Lung (tissue), 11 donors: ENCODE measurements at regions not wholly inside any gene's neighbourhood (a gene's known extent, or its start where the extent isn't known, plus 50 kb on each side); places are given as distances from the start of the nearest gene placed in this dataset.

Source experiments
- ATAC-seq: fragments of 200-7000 bp; cut with Tn5 transposase; one replicate; pipeline ENCODE4 v1.9.1; 2020; ENCODE audit warnings: moderate number of reproducible peaks; ENCODE audit not compliant: insufficient read depth, low FRiP score
- DNase-seq, 3 donors: peaks; one replicate each; pipeline ENCODE4 v3.0.0-alpha.2; 2013 to 2017
- H3K27ac ChIP-seq, 2 donors: one replicate each; pipeline ENCODE4 v1.5.1; 2013; ENCODE audit warnings: mild to moderate bottlenecking in 2 of 2, moderate library complexity in 2 of 2, control low read depth in 1 of 2, inconsistent platforms in 1 of 2, low read depth in 1 of 2, low read length in 1 of 2
- H3K27me3 ChIP-seq, 3 donors: one replicate each; pipeline ENCODE4 v1.5.1; 2013; ENCODE audit warnings: low read length in 2 of 3; ENCODE audit not compliant: control insufficient read depth in 3 of 3, insufficient read depth in 3 of 3
- H3K36me3 ChIP-seq, 4 donors: one replicate each; pipeline ENCODE4 v1.5.1; 2013; ENCODE audit warnings: low read length in 4 of 4, mild to moderate bottlenecking in 1 of 4, moderate library complexity in 1 of 4; ENCODE audit not compliant: control insufficient read depth in 4 of 4, insufficient read depth in 4 of 4
- H3K4me1 ChIP-seq, 5 donors: one replicate each; pipeline ENCODE4 v1.5.1; 2013; ENCODE audit warnings: low read length in 5 of 5, mild to moderate bottlenecking in 2 of 5, moderate library complexity in 1 of 5; ENCODE audit not compliant: control insufficient read depth in 5 of 5, insufficient read depth in 5 of 5
- H3K4me3 ChIP-seq: one replicate; pipeline ENCODE4 v1.5.1; 2013; ENCODE audit warnings: mild to moderate bottlenecking, control low read depth, moderate library complexity
- H3K9ac ChIP-seq, 2 donors: one replicate each; pipeline ENCODE4 v1.5.1; 2013; ENCODE audit warnings: low read length in 2 of 2, control low read depth in 1 of 2; ENCODE audit not compliant: insufficient read depth in 1 of 2
- H3K9me3 ChIP-seq, 4 donors: one replicate each; pipeline ENCODE4 v1.5.1; 2013; ENCODE audit warnings: low read length in 3 of 4, mild to moderate bottlenecking in 1 of 4, moderate library complexity in 1 of 4; ENCODE audit not compliant: control insufficient read depth in 4 of 4, insufficient read depth in 3 of 4
- CTCF ChIP-seq: IDR thresholded peaks from 2 replicates; pipeline ENCODE4 v1.5.1; 2012; ENCODE audit warnings: mild to moderate bottlenecking; ENCODE audit errors: control extremely low read depth, extremely low read depth
- WGBS, 2 donors: extraction: QIAGEN DNeasy Blood & Tissue Kit; methylation state at CpG; one replicate each; pipeline ENCODE4 v1.1.7; 2013; 5-methylcytosine and 5-hydroxymethylcytosine counted together
- donor health status: control.
- donor health status: control.
- donor health status: Bipolar disorder and iron deficiency.
- donor health status: healthy.
- donor health status: DM: yes; HTN: yes; CAD: no.

- Histone ChIP-seq H3K4me3 (no peak overlapping the region), H3K9me3 (no peaks in the 10 kb centered on the region), H3K4me1 (peaks cover 0 to 6% (median 0%) of the 10 kb centered on the region in 5 donors), H3K27ac (no peak overlapping the region), H3K36me3 (no peaks in the 10 kb centered on the region), H3K9ac (no peak overlapping the region), H3K27me3 (no peaks in the 10 kb centered on the region)
- 86 to 89% methylated on average over 2 of the region's 2 CpGs for WGBS, 2 donors
- DNase-seq, result no peak
- no peak for TF ChIP-seq CTCF
- ATAC-seq, result no peak
Measured at GRCh38 chr2:204492417-204492816, 52.9 kb upstream of the PARD3B start.

- no peak for TF ChIP-seq CTCF
- Histone ChIP-seq H3K4me3 (no peak overlapping the region), H3K9me3 (no peaks in the 10 kb centered on the region), H3K4me1 (peaks cover 0 to 20% (median 0%) of the 10 kb centered on the region in 5 donors), H3K9ac (no peak overlapping the region), H3K27me3 (no peaks in the 10 kb centered on the region), H3K27ac (no peak overlapping the region), H3K36me3 (no peaks in the 10 kb centered on the region)
- no peak for ATAC-seq
- DNase-seq, result no peak
- 82 to 85% methylated on average over 3 of the region's 3 CpGs for WGBS, 2 donors
Measured at GRCh38 chr2:204494681-204495080, 50.6 kb upstream of the PARD3B start.

GRCh38 chr2:204495381-204495780 is 49.9 kb upstream of the PARD3B start:
- no peaks in the 10 kb centered on the region for H3K27me3 ChIP-seq
- peaks cover 0 to 20% (median 0%) of the 10 kb centered on the region in 5 donors for H3K4me1 ChIP-seq
- H3K27ac ChIP-seq, result no peak overlapping the region
- no peaks in the 10 kb centered on the region for H3K9me3 ChIP-seq
- no peak overlapping the region for H3K4me3 ChIP-seq
- no peak overlapping the region for H3K9ac ChIP-seq
- no peak for DNase-seq
- no peak for ATAC-seq
- no peaks in the 10 kb centered on the region for H3K36me3 ChIP-seq
- TF ChIP-seq CTCF, result no peak
